HEK293 (cell line): ENCODE measurements at regions not wholly inside any gene's neighbourhood (a gene's known extent, or its start where the extent isn't known, plus 50 kb on each side); places are given as distances from the start of the nearest gene placed in this dataset.

Experiments
- TCF7L2 ChIP-seq: IDR thresholded peaks from 2 replicates; pipeline ENCODE4 v1.6.1; 2011; ENCODE audit warnings: low read depth, mild to moderate bottlenecking, inconsistent platforms, low read length, moderate library complexity, borderline replicate concordance
- YY1 ChIP-seq: fragments of 450-650 bp; formaldehyde crosslinking; IDR thresholded peaks from 2 replicates; pipeline ENCODE4 v1.5.1; 2018; ENCODE audit warnings: missing biosample characterization, missing genetic modification characterization
- ZBTB1 ChIP-seq: fragments of 450-650 bp; formaldehyde crosslinking; IDR thresholded peaks from 2 replicates; pipeline ENCODE4 v1.5.1; 2016; ENCODE audit warnings: missing biosample characterization, missing genetic modification characterization
- ZNF341 ChIP-seq: fragments of 450-650 bp; formaldehyde crosslinking; IDR thresholded peaks from 2 replicates; pipeline ENCODE4; 2016; ENCODE audit warnings: low read depth, missing biosample characterization, missing genetic modification characterization
- ZNF433 ChIP-seq: fragments of 450-650 bp; formaldehyde crosslinking; IDR thresholded peaks from 2 replicates; pipeline ENCODE4 v1.5.1; 2016; ENCODE audit warnings: missing biosample characterization, missing genetic modification characterization, low read depth
- ZNF707 ChIP-seq: fragments of 450-650 bp; formaldehyde crosslinking; IDR thresholded peaks from 2 replicates; pipeline ENCODE4 v1.5.1; 2016; ENCODE audit warnings: missing biosample characterization, missing genetic modification characterization
- ZNF777 ChIP-seq: fragments of 450-650 bp; formaldehyde crosslinking; IDR thresholded peaks from 2 replicates; pipeline ENCODE4 v1.5.1; 2017; ENCODE audit warnings: missing biosample characterization, missing genetic modification characterization, borderline replicate concordance
- TF ChIP-seq, protein P1 (sequence below): fragments of 450-650 bp; formaldehyde crosslinking; IDR thresholded peaks from 2 replicates; pipeline ENCODE4 v1.5.1; 2016; ENCODE audit warnings: missing biosample characterization, missing genetic modification characterization
- TF ChIP-seq, protein P2 (sequence below): fragments of 450-650 bp; formaldehyde crosslinking; IDR thresholded peaks from 2 replicates; pipeline ENCODE4 v1.5.1; 2016; ENCODE audit warnings: missing biosample characterization, missing genetic modification characterization
- TF ChIP-seq, protein P3 (sequence below): IDR thresholded peaks from 2 replicates; pipeline ENCODE4 v1.6.1; 2011; ENCODE audit warnings: mild to moderate bottlenecking, low read depth, low read length, borderline replicate concordance

DNA sequence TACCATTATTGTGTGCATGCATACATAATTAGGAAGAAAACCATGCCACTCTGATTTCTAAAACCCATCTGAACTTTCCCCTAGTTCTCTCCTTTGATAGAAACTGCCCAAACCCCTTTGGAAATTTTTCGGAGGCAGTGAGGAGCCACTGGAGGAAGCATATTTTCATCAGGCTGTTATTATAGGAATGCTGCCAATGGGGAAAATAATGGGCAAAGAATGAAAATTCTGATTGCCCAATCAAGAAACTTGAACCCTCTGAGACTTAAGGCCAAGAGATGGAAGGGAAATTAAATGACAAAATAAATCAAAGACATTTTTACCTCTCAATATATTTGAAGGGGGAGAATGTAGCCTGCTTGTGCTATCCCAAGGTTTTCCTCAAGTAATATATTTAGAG lies 376.0 kb upstream of the PDZRN3 start:
- TF ChIP-seq, protein P1, sequence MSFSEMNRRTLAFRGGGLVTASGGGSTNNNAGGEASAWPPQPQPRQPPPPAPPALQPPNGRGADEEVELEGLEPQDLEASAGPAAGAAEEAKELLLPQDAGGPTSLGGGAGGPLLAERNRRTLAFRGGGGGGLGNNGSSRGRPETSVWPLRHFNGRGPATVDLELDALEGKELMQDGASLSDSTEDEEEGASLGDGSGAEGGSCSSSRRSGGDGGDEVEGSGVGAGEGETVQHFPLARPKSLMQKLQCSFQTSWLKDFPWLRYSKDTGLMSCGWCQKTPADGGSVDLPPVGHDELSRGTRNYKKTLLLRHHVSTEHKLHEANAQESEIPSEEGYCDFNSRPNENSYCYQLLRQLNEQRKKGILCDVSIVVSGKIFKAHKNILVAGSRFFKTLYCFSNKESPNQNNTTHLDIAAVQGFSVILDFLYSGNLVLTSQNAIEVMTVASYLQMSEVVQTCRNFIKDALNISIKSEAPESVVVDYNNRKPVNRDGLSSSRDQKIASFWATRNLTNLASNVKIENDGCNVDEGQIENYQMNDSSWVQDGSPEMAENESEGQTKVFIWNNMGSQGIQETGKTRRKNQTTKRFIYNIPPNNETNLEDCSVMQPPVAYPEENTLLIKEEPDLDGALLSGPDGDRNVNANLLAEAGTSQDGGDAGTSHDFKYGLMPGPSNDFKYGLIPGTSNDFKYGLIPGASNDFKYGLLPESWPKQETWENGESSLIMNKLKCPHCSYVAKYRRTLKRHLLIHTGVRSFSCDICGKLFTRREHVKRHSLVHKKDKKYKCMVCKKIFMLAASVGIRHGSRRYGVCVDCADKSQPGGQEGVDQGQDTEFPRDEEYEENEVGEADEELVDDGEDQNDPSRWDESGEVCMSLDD (tag by site-specific recombination) = no peak
- TF ChIP-seq YY1 = no peak
- TF ChIP-seq ZNF341 (tag by site-specific recombination) = no peak
- TF ChIP-seq, protein P2, sequence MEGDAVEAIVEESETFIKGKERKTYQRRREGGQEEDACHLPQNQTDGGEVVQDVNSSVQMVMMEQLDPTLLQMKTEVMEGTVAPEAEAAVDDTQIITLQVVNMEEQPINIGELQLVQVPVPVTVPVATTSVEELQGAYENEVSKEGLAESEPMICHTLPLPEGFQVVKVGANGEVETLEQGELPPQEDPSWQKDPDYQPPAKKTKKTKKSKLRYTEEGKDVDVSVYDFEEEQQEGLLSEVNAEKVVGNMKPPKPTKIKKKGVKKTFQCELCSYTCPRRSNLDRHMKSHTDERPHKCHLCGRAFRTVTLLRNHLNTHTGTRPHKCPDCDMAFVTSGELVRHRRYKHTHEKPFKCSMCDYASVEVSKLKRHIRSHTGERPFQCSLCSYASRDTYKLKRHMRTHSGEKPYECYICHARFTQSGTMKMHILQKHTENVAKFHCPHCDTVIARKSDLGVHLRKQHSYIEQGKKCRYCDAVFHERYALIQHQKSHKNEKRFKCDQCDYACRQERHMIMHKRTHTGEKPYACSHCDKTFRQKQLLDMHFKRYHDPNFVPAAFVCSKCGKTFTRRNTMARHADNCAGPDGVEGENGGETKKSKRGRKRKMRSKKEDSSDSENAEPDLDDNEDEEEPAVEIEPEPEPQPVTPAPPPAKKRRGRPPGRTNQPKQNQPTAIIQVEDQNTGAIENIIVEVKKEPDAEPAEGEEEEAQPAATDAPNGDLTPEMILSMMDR (tag by site-specific recombination) = no peak
- TF ChIP-seq ZNF707 = no peak
- no peak for TF ChIP-seq ZNF777 (tag by site-specific recombination)
- TF ChIP-seq, protein P3, sequence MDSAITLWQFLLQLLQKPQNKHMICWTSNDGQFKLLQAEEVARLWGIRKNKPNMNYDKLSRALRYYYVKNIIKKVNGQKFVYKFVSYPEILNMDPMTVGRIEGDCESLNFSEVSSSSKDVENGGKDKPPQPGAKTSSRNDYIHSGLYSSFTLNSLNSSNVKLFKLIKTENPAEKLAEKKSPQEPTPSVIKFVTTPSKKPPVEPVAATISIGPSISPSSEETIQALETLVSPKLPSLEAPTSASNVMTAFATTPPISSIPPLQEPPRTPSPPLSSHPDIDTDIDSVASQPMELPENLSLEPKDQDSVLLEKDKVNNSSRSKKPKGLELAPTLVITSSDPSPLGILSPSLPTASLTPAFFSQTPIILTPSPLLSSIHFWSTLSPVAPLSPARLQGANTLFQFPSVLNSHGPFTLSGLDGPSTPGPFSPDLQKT = no peak
- TF ChIP-seq TCF7L2 = no peak
- TF ChIP-seq ZBTB1 (tag by site-specific recombination) = no peak
- no peak for TF ChIP-seq ZNF433 (tag by site-specific recombination)
